CD4-positive, alpha-beta T cell (primary cell): ENCODE measurements at regions not wholly inside any gene's neighbourhood (a gene's known extent, or its start where the extent isn't known, plus 50 kb on each side); places are given as distances from the start of the nearest gene placed in this dataset.

ENCODE experiments used
- ATAC-seq: fragments of 200-7000 bp; cut with Tn5 transposase; one replicate; pipeline ENCODE4 v1.10.0; 2022; ENCODE audit warnings: mild to moderate bottlenecking; ENCODE audit not compliant: poor library complexity
- CTCF ChIA-PET: fragments of 350-600 bp; sonication (Branson Sonifier 250); formaldehyde crosslinking; loops from one replicate; lab custom pipeline; 2021; ENCODE audit warnings: antibody characterized with exemption, inconsistent platforms; lab: Charles Lee
- POLR2A ChIA-PET: fragments of 350-600 bp; sonication (Branson Sonifier 250); formaldehyde crosslinking; loops from one replicate; lab custom pipeline; 2021; ENCODE audit warnings: antibody characterized with exemption, inconsistent platforms; lab: Charles Lee
- DNase-seq, 14 experiments: peaks; one replicate each; pipeline ENCODE4 v3.0.0-alpha.2; 2013 to 2020; ENCODE audit warnings: mixed read lengths in 2 of 14
- H3K27ac ChIP-seq, 2 donors: one replicate each; pipeline versions ENCODE4 v1.5.1 to v1.7.0; 2013; ENCODE audit warnings: low read length in 2 of 2, low read depth in 1 of 2, mild to moderate bottlenecking in 1 of 2
- H3K27me3 ChIP-seq, 2 experiments: 1 replicate in 1 of 2; 2 replicates in 1 of 2; pipeline versions ENCODE4 v1.6.1 to v1.7.0; 2013; ENCODE audit warnings: low read length in 2 of 2, control low read depth in 1 of 2, mild to moderate bottlenecking in 1 of 2, moderate library complexity in 1 of 2; ENCODE audit not compliant: insufficient read depth in 2 of 2, control insufficient read depth in 1 of 2
- H3K36me3 ChIP-seq: one replicate; pipeline ENCODE4 v1.6.1; 2013; ENCODE audit warnings: low read length, control low read depth; ENCODE audit not compliant: insufficient read depth
- H3K4me1 ChIP-seq: one replicate; pipeline ENCODE4 v1.6.1; 2013; ENCODE audit warnings: low read length, control low read depth; ENCODE audit not compliant: insufficient read depth
- H3K4me3 ChIP-seq: one replicate; pipeline ENCODE4 v1.5.1; 2013; ENCODE audit warnings: mild to moderate bottlenecking, low read length, moderate library complexity
- H3K9me3 ChIP-seq, 2 experiments: 1 replicate in 1 of 2; 2 replicates in 1 of 2; pipeline versions ENCODE4 v1.6.1 to v1.7.0; 2013; ENCODE audit warnings: low read length in 2 of 2, mild to moderate bottlenecking in 2 of 2, control low read depth in 1 of 2, moderate library complexity in 1 of 2; ENCODE audit not compliant: control insufficient read depth in 1 of 2, insufficient read depth in 1 of 2
- H3K27ac Mint-ChIP-seq: one replicate; pipeline ENCODE4 v1.8.0; 2020; ENCODE audit warnings: mixed read lengths
- H3K27me3 Mint-ChIP-seq: one replicate; pipeline ENCODE4 v1.8.0; 2021; ENCODE audit warnings: mixed read lengths
- H3K36me3 Mint-ChIP-seq: one replicate; pipeline ENCODE4 v1.8.0; 2021; ENCODE audit warnings: low read depth, mixed read lengths
- H3K4me1 Mint-ChIP-seq: one replicate; pipeline ENCODE4 v1.8.0; 2021; ENCODE audit warnings: low read depth, mixed read lengths
- H3K4me3 Mint-ChIP-seq: one replicate; pipeline ENCODE4 v1.8.0; 2020; ENCODE audit warnings: mild to moderate bottlenecking, mixed read lengths
- H3K9me3 Mint-ChIP-seq: one replicate; pipeline ENCODE4 v1.8.0; 2020; ENCODE audit warnings: mixed read lengths
- CTCF ChIP-seq: fragments of 200-600 bp; IDR thresholded peaks from one replicate; pipeline ENCODE4 v1.8.0; 2022; ENCODE audit warnings: antibody characterized with exemption, mild to moderate bottlenecking
- intact Hi-C, 2 experiments: fragments of 100-400 bp; cut with DNase I in 1 of 2; cut with micrococcal nuclease in 1 of 2; formaldehyde crosslinking; loops; one replicate each; pipeline versions ENCODE4 v1.15.1 to v1.9.0; 2023 to 2025; cut with DNase I, micrococcal nuclease

- intact Hi-C loops: no loop called here
- no peaks in the 10 kb centered on the region for H3K4me1 ChIP-seq
- Mint-ChIP-seq H3K27me3 (no peaks in the 10 kb centered on the region), H3K4me3 (no peak overlapping the region), H3K4me1 (no peaks in the 10 kb centered on the region), H3K36me3 (no peaks in the 10 kb centered on the region), H3K27ac (no peak overlapping the region), H3K9me3 (peaks cover 3% of the 10 kb centered on the region)
- DNase-seq: no peak
- TF ChIP-seq CTCF: no peak
- ChIA-PET CTCF (interaction anchor here (1.0 kb wide), 1 partner anchor 20 kb away, joined by 3 read pairs; no protein-coding TSS in a partner anchor), POLR2A (no interaction called here)
- ATAC-seq: no peak
- no peaks in the 10 kb centered on the region for H3K36me3 ChIP-seq
- no peaks in the 10 kb centered on the region for H3K27me3 ChIP-seq
- no peak overlapping the region for H3K4me3 ChIP-seq
- no peaks in the 10 kb centered on the region for H3K9me3 ChIP-seq
- H3K27ac ChIP-seq: no peak overlapping the region
Observed at GRCh38 chr2:190829642-190830041, 51.0 kb upstream of the GLS start.
